HCT116 (cell line): ENCODE measurements at regions not wholly inside any gene's neighbourhood (a gene's known extent, or its start where the extent isn't known, plus 50 kb on each side); places are given as distances from the start of the nearest gene placed in this dataset.

ENCODE experiments used
- EZH2 ChIP-seq: fragments of 200-600 bp; sonication (generic); IDR thresholded peaks from 2 replicates; pipeline ENCODE4 v1.6.1; 2017; ENCODE audit warnings: antibody characterized with exemption, mixed run types
- JUND ChIP-seq: IDR thresholded peaks from 2 replicates; pipeline ENCODE4 v1.6.1; 2012
- POLR2A ChIP-seq: IDR thresholded peaks from 2 replicates; pipeline ENCODE4 v1.7.0; 2011; ENCODE audit warnings: borderline replicate concordance; ENCODE audit not compliant: insufficient read depth, insufficient read length; ENCODE audit errors: extremely low read depth
- POLR2AphosphoS5 ChIP-seq: IDR thresholded peaks from 2 replicates; pipeline ENCODE4 v1.6.1; 2011; ENCODE audit warnings: mild to moderate bottlenecking, low read depth, low read length, moderate library complexity
- RAD21 ChIP-seq: IDR thresholded peaks from 2 replicates; pipeline ENCODE4 v1.6.1; 2012; ENCODE audit warnings: low read depth, mild to moderate bottlenecking
- SIN3A ChIP-seq: IDR thresholded peaks from 2 replicates; pipeline ENCODE4 v1.6.1; 2012; ENCODE audit warnings: low read depth
- SP1 ChIP-seq: IDR thresholded peaks from 2 replicates; pipeline ENCODE4 v1.6.1; 2012; ENCODE audit warnings: low read depth
- SRF ChIP-seq: IDR thresholded peaks from 2 replicates; pipeline ENCODE4 v1.6.1; 2012; ENCODE audit warnings: low read depth
- YY1 ChIP-seq: IDR thresholded peaks from 2 replicates; pipeline ENCODE4 v1.6.1; 2011; ENCODE audit warnings: low read length, low read depth, moderate library complexity, mild to moderate bottlenecking; ENCODE audit not compliant: insufficient replicate concordance; ENCODE audit errors: extremely low read depth
- ZFX ChIP-seq: fragments of 450-650 bp; IDR thresholded peaks from 2 replicates; pipeline ENCODE4 v1.6.1; 2017
- TF ChIP-seq, protein P1 (sequence below), 3 experiments: fragments of 200-600 bp in 1 of 3; sonication (generic) in 1 of 3; IDR thresholded peaks in 2 of 3; conservative IDR thresholded peaks in 1 of 3; 2 replicates each; pipeline ENCODE4 v1.5.1; 2012 to 2017; ENCODE audit warnings: low read depth in 2 of 3, low read length in 2 of 3, antibody characterized with exemption in 1 of 3, borderline replicate concordance in 1 of 3, control low read depth in 1 of 3, mild to moderate bottlenecking in 1 of 3, mixed read lengths in 1 of 3, mixed run types in 1 of 3, moderate library complexity in 1 of 3; ENCODE audit not compliant: insufficient read depth in 1 of 3
- TF ChIP-seq, protein P2 (sequence below): IDR thresholded peaks from 2 replicates; pipeline ENCODE4 v1.6.1; 2012; ENCODE audit warnings: low read depth

DNA sequence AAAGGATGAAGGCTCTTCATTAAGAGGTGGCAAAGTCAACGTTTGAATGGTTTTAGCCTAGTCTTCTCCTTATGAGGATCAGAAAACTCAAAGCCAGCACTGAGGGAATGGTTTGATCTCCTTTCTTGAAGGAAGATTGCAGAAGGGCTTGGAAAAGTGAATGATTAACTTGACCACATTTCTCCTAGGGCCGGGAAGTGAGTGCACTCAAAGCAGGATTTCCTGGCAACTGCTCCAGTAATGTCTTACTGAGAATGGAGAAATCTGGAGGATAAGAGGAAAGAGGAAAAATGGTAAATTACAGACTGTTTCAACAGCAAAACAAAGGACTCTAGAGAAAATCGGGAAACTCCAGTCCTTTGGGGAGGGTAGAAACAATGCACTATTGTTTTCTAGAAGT is 189.0 kb upstream of the FOXA2 start:
- TF ChIP-seq POLR2AphosphoS5, result no peak
- no peak for TF ChIP-seq SRF
- TF ChIP-seq, protein P1, sequence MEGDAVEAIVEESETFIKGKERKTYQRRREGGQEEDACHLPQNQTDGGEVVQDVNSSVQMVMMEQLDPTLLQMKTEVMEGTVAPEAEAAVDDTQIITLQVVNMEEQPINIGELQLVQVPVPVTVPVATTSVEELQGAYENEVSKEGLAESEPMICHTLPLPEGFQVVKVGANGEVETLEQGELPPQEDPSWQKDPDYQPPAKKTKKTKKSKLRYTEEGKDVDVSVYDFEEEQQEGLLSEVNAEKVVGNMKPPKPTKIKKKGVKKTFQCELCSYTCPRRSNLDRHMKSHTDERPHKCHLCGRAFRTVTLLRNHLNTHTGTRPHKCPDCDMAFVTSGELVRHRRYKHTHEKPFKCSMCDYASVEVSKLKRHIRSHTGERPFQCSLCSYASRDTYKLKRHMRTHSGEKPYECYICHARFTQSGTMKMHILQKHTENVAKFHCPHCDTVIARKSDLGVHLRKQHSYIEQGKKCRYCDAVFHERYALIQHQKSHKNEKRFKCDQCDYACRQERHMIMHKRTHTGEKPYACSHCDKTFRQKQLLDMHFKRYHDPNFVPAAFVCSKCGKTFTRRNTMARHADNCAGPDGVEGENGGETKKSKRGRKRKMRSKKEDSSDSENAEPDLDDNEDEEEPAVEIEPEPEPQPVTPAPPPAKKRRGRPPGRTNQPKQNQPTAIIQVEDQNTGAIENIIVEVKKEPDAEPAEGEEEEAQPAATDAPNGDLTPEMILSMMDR (IDR thresholded peaks at IDR 0.05 in 2 of 3, conservative IDR thresholded peaks at IDR 0.05 in 1 of 3; ENCODE audit: borderline replicate concordance in 1 of 3, insufficient read depth in 1 of 3, low read depth in 2 of 3, low read length in 2 of 3), result no peak
- TF ChIP-seq JUND, result no peak
- no peak for TF ChIP-seq EZH2
- no peak for TF ChIP-seq RAD21
- TF ChIP-seq POLR2A, result no peak
- no peak for TF ChIP-seq SP1
- no peak for TF ChIP-seq ZFX
- TF ChIP-seq, protein P2, sequence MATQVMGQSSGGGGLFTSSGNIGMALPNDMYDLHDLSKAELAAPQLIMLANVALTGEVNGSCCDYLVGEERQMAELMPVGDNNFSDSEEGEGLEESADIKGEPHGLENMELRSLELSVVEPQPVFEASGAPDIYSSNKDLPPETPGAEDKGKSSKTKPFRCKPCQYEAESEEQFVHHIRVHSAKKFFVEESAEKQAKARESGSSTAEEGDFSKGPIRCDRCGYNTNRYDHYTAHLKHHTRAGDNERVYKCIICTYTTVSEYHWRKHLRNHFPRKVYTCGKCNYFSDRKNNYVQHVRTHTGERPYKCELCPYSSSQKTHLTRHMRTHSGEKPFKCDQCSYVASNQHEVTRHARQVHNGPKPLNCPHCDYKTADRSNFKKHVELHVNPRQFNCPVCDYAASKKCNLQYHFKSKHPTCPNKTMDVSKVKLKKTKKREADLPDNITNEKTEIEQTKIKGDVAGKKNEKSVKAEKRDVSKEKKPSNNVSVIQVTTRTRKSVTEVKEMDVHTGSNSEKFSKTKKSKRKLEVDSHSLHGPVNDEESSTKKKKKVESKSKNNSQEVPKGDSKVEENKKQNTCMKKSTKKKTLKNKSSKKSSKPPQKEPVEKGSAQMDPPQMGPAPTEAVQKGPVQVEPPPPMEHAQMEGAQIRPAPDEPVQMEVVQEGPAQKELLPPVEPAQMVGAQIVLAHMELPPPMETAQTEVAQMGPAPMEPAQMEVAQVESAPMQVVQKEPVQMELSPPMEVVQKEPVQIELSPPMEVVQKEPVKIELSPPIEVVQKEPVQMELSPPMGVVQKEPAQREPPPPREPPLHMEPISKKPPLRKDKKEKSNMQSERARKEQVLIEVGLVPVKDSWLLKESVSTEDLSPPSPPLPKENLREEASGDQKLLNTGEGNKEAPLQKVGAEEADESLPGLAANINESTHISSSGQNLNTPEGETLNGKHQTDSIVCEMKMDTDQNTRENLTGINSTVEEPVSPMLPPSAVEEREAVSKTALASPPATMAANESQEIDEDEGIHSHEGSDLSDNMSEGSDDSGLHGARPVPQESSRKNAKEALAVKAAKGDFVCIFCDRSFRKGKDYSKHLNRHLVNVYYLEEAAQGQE, result no peak
- TF ChIP-seq SIN3A, result no peak
- no peak for TF ChIP-seq YY1
